H7 (cell line): ENCODE measurements at regions not wholly inside any gene's neighbourhood (a gene's known extent, or its start where the extent isn't known, plus 50 kb on each side); places are given as distances from the start of the nearest gene placed in this dataset.

Experiments used
- DNase-seq: peaks from one replicate; pipeline ENCODE4 v3.0.0; 2012
- H3K27me3 ChIP-seq: 2 replicates; pipeline ENCODE4 v1.6.0; 2011; ENCODE audit warnings: mild to moderate bottlenecking, low read length; ENCODE audit not compliant: control insufficient read depth, insufficient read depth
- H3K36me3 ChIP-seq: replicated peaks from 2 replicates; pipeline ENCODE4 v1.5.1; 2011; ENCODE audit warnings: low read length; ENCODE audit not compliant: control insufficient read depth, insufficient read depth
- H3K4me3 ChIP-seq: 2 replicates; pipeline ENCODE4 v1.5.1; 2011; ENCODE audit warnings: low read depth, mild to moderate bottlenecking, control low read depth, low read length, moderate library complexity; ENCODE audit not compliant: insufficient read depth

- H3K36me3 ChIP-seq: no peaks in the 10 kb centered on the region
- no peak for DNase-seq
- peaks cover 13% of the 10 kb centered on the region for H3K27me3 ChIP-seq
- no peak overlapping the region for H3K4me3 ChIP-seq
Observed at GRCh38 chr1:184219414-184219813, 167.4 kb upstream of the C1orf21 start.

DNA sequence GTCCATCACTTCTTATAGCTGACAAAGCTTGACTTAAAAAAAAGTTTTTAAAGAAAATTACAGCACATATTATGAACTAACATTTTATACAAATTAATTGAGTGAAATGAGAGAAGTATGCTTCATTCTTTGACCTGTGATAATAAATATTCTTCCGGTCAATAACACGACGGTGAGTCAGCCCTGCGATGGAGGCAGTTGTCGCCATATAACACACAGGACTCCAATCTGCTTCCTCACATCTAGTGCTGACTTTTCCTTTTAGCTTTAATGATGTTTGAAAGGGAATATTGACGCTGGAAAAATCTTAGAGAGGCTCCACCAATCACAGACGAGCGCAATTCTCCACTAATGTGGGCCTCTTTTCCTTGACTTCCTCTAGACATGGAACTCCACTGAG lies 166.9 kb upstream of the C1orf21 start:
- no peak for DNase-seq
- H3K4me3 ChIP-seq: no peak overlapping the region
- H3K36me3 ChIP-seq: no peaks in the 10 kb centered on the region
- H3K27me3 ChIP-seq: peaks cover 17% of the 10 kb centered on the region

DNA sequence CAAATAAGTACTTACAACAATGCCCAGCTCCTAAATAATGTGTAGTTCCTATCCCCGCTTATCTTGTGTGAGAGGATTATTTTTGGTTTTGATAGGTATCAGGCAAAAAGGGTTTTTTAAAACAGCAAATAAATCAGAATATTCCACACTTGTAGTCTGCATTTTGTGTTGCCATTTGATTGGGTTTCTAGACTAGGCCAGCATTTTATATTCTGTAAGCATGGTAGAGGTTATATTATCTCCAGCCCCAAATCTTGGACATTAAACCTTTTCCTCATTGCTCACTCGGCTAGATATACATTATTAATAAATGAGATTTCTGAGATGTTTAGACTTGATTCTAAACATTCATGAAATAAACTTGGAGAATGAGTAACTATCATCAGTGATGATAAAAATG lies 165.7 kb upstream of the C1orf21 start:
- no peaks in the 10 kb centered on the region for H3K36me3 ChIP-seq
- no peak for DNase-seq
- peaks cover 25% of the 10 kb centered on the region for H3K27me3 ChIP-seq
- no peak overlapping the region for H3K4me3 ChIP-seq

GRCh38 chr1:184222652-184223052 lies 164.2 kb upstream of the C1orf21 start:
- Histone ChIP-seq H3K27me3 (peaks cover 26% of the 10 kb centered on the region), H3K4me3 (no peak overlapping the region), H3K36me3 (no peaks in the 10 kb centered on the region)
- peak; percentile 68 for DNase-seq

DNA sequence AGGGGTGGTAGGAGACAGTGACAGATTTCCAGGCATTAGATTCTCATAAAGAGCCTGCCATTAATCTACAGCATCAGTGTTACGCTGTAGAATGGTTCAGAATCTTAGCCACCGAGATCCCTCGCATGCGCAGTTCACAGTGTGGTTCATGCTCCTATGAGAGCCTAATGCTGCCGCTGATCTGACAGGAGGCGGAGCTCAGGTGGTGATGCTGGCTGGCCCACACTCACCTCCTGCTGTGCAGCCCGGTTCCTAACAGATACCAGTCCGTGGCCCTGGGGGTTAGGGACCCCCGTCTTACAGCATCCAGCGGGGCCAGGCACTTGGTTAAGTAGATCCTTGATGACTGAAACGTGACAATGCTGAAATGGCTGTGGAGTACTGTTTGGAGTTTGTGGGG lies 163.6 kb upstream of the C1orf21 start:
- Histone ChIP-seq H3K4me3 (no peak overlapping the region), H3K36me3 (no peaks in the 10 kb centered on the region), H3K27me3 (peaks cover 26% of the 10 kb centered on the region)
- DNase-seq: peak; percentile 54

- Histone ChIP-seq H3K4me3 (no peak overlapping the region), H3K27me3 (peaks cover 26% of the 10 kb centered on the region), H3K36me3 (no peaks in the 10 kb centered on the region)
- no peak for DNase-seq
Observed at GRCh38 chr1:184225283-184226099, 161.3 kb upstream of the C1orf21 start.

DNA sequence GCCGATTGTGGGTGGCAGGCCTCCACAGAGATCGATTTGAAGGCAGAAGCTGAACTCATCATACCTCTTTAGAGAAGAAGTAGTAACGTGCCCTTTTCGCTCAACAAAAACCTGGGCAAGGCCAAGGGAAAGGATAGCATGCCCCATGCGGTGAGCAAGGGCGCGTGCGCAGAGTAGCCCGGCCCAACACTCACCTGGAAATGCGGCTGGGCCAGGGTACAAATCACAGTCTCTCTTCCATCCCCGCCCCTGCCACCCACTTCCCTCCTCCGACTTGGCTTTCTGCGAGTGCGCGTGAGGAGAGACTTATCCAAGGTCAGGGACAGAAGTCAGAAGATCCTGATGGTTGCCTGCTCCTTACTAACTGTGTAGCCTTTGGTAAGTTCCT lies 160.7 kb upstream of the C1orf21 start:
- Histone ChIP-seq H3K4me3 (no peak overlapping the region), H3K27me3 (peaks cover 26% of the 10 kb centered on the region), H3K36me3 (no peaks in the 10 kb centered on the region)
- DNase-seq: no peak

GRCh38 chr1:184228558-184228957 lies 158.3 kb upstream of the C1orf21 start:
- no peak for DNase-seq

DNA sequence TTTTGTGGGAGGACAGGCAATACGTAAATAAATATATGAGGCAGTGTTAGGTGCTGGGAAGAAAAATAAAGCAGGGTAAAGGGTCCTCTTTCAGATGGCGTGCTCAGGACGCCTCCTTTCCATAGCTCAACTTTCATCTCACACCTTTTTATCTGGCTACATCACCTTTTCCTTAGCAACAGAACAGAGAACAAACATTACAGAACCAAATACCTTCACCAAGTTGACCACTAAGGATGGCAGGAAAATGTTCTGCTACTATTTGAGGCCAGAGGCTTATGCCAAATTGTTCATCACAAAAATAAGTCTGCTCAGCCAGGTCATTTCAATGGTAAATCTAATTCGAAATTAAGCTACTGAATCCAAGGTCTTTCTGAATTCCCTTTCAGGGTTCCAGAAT lies 149.2 kb upstream of the C1orf21 start:
- no peak for DNase-seq
- H3K36me3 ChIP-seq: no peaks in the 10 kb centered on the region
- H3K4me3 ChIP-seq: no peak overlapping the region
- H3K27me3 ChIP-seq: no peaks in the 10 kb centered on the region

More at GRCh38 chr1:184228558-184228957, 158.3 kb upstream of the C1orf21 start:
- no peaks in the 10 kb centered on the region for H3K36me3 ChIP-seq
- no peak overlapping the region for H3K4me3 ChIP-seq
- peaks cover 21% of the 10 kb centered on the region for H3K27me3 ChIP-seq

- Histone ChIP-seq H3K27me3 (no peaks in the 10 kb centered on the region), H3K36me3 (no peaks in the 10 kb centered on the region), H3K4me3 (no peak overlapping the region)
- no peak for DNase-seq
Observed at GRCh38 chr1:184241446-184241845, 145.4 kb upstream of the C1orf21 start.

DNA sequence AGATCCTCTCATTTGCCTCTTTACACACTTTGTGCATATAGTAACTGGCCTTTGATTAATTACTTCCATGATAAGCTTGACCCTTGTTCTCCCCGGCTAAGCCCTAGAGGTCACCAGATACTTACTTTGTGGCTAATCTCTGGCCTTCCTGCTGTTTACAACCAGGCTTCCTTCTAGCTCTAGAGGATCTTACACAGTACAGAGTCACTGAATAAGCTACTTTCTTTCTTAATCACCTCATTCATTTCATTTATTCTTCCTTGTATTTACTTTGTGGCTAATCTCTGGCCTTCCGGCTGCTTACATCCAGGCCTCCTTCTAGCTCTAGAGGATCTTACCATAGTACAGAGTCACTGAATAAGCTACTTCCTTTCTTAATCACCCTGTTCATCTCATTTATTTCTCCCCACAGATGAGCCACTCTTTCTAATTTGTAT lies 144.3 kb upstream of the C1orf21 start:
- DNase-seq: peak; percentile 22
- no peak overlapping the region for H3K4me3 ChIP-seq
- no peaks in the 10 kb centered on the region for H3K27me3 ChIP-seq
- no peaks in the 10 kb centered on the region for H3K36me3 ChIP-seq

DNA sequence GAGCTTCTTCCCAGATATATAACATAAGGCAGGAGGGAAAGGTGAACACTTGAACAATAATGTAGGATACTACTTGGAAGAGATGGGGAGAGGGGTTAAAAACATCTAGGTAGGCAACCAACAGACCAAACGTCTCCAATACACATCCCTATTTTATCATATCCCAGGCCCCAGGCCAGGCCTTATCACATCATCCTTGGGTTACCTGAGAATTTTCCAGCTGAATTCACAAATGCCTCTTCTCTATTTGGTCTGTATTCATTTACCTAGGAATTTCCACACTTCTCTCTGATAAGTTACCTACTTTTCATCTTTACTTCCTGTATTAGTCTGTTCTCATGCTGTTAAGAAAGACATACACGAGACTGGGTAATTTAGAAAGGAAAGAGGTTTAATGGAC lies 141.9 kb upstream of the C1orf21 start:
- Histone ChIP-seq H3K36me3 (no peaks in the 10 kb centered on the region), H3K4me3 (no peak overlapping the region), H3K27me3 (no peaks in the 10 kb centered on the region)
- no peak for DNase-seq

DNA sequence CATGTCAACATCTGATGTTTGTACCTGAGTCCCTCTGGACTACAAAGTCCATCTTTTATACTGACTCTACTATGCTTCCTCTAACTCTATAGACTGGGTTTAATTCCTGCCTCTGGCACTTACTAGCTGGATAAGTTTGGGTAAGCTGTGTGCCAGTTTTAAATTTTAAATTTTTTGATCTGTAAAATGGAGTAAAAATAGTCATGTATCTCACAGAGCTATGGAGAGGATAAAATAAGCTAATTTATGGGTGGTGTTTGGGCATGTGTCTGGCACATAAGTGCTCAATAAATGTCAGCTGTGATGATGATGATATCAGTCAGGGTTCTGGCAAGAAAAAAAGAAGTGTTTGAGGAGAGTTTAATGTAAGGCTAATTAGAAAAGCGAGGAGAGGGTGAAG lies 139.2 kb upstream of the C1orf21 start:
- DNase-seq: no peak
- Histone ChIP-seq H3K27me3 (no peaks in the 10 kb centered on the region), H3K36me3 (no peaks in the 10 kb centered on the region), H3K4me3 (no peak overlapping the region)

DNA sequence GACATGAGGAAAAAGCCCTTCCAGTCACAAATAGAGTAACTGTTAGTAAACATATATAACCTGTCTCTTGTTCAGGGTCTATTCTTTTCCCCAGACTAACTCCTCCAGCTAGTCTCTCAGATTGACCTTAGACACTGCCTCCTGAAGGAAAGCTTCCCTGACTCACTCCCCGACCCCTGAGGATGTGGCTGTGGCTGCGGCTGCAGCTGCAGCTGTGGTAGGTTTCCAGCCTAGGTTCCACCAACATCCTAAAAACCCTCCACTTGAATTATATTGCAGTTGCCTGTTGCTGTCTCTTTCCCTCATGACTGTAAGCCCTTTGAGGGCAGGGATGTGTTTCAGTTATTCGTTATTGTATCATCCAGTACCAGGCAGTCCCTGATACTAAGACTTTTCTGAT lies 132.9 kb upstream of the C1orf21 start:
- no peak for DNase-seq
- no peaks in the 10 kb centered on the region for H3K27me3 ChIP-seq
- H3K4me3 ChIP-seq: no peak overlapping the region
- no peaks in the 10 kb centered on the region for H3K36me3 ChIP-seq

GRCh38 chr1:184254849-184255248 lies 132.0 kb upstream of the C1orf21 start:
- Histone ChIP-seq H3K4me3 (no peak overlapping the region), H3K27me3 (no peaks in the 10 kb centered on the region), H3K36me3 (no peaks in the 10 kb centered on the region)
- DNase-seq: no peak

- no peaks in the 10 kb centered on the region for H3K27me3 ChIP-seq
- H3K4me3 ChIP-seq: no peak overlapping the region
- no peak for DNase-seq
- H3K36me3 ChIP-seq: no peaks in the 10 kb centered on the region
Observed at GRCh38 chr1:184255560-184255959, 131.3 kb upstream of the C1orf21 start.
